ENCODE measurements at regions not wholly inside any gene's neighbourhood (a gene's known extent, or its start where the extent isn't known, plus 50 kb on each side); places are given as distances from the start of the nearest gene placed in this dataset.

DNA sequence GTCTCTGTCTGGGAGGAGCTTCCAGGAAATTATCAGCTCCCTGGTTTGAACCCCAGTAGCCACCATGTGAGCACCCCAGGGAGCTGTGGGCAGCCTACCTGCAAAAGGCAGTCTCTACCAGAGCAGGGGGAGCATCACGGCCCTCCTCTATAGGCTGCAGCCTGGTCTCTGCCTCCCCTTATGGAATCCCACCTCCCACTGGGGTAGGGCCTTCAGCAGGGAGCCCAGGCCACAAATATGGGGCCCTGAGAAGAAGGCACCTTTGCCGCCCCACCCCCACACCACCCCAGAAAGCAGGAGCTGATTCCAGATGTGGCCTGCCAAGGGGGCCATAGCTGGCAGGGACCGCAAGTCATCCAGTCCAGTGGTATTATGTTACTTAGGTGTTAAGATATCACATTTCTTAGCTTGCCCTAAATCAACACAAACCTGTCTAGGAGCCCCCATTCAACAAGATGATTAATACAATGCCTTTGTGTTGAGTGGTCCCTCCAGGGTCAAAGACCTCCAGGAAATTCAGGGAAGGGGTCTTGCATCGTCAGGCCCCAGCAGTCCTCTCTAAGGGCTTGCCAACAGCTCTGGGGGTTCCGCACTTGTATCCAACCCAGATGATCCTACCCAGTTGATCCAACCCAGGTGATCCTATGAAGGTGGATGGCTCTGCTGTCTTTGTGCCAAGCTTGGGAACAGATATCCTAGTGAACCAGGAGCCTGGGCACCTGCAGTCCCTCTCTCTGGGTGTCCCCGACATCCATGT, 114.9 kb downstream of the OAT start:
- Histone ChIP-seq H3K27me3 (ENCODE audit: control insufficient read depth, insufficient read depth, low read length) (no peaks in the 10 kb centered on the region), H3K36me3 (ENCODE audit: control insufficient read depth, insufficient read depth, low read length) (no peaks in the 10 kb centered on the region), H3K4me3 (ENCODE audit: low read depth, low read length) (no peak overlapping the region)
- TF ChIP-seq, protein P1, sequence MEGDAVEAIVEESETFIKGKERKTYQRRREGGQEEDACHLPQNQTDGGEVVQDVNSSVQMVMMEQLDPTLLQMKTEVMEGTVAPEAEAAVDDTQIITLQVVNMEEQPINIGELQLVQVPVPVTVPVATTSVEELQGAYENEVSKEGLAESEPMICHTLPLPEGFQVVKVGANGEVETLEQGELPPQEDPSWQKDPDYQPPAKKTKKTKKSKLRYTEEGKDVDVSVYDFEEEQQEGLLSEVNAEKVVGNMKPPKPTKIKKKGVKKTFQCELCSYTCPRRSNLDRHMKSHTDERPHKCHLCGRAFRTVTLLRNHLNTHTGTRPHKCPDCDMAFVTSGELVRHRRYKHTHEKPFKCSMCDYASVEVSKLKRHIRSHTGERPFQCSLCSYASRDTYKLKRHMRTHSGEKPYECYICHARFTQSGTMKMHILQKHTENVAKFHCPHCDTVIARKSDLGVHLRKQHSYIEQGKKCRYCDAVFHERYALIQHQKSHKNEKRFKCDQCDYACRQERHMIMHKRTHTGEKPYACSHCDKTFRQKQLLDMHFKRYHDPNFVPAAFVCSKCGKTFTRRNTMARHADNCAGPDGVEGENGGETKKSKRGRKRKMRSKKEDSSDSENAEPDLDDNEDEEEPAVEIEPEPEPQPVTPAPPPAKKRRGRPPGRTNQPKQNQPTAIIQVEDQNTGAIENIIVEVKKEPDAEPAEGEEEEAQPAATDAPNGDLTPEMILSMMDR (IDR thresholded peaks at IDR 0.05; ENCODE audit: insufficient read depth, low read length, poor library complexity, severe bottlenecking) = no peak
- DNase-seq (ENCODE audit: low read depth) = no peak

DNA sequence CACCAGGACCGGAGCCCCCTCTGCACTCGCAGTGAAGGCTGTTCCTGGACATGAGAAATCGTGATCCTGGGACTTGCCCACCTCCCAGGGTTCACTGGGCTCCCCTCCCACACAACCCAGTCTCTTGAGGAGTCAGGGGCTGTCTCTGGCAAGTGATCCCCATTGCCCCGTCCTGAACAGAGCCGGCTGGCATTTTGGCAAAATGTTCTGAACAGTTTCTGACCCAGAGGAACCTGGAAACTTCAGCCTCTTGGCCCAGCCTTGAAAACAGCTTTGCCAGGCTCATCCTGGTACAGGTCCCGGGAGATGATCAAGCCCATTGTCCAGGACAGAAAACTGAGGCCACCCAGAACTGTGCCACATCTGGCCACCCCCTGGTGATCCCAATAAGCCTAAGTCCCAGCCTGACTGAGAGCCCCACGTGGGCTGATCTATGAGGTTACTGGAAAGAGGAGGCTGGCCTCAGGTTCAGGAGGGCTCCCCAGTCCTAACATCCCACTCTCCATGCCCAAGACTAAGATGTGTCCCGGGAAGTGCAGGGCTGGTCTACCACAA, 115.7 kb downstream of the OAT start:
- TF ChIP-seq, protein P1 (IDR thresholded peaks at IDR 0.05; ENCODE audit: insufficient read depth, low read length, poor library complexity, severe bottlenecking) = no peak
- no peak overlapping the region for H3K4me3 ChIP-seq (ENCODE audit: low read depth, low read length)

DNA sequence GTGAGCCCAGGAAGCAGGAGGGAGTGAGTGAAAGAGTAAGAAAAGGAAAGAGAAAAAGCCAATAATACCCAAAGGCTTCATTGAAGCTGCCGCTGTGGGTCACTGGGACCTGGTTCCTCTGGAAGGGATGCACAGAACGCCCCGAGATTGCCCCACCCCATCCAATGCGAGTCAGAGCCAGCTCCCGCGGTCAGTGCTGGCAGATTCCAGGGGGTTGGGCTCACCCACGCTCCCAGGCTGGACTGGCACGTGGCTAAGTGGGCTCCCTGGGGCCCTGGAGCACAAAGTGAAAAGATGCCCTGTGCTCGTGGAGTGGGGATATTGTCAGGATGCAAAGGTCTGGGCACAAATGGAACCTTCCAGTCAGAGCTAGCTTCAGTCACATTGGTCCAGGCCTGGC, 117.0 kb downstream of the OAT start:
- DNase-seq (ENCODE audit: low read depth) = no peak
- TF ChIP-seq, protein P1 (IDR thresholded peaks at IDR 0.05; ENCODE audit: insufficient read depth, low read length, poor library complexity, severe bottlenecking) = no peak
- H3K27me3 ChIP-seq (ENCODE audit: control insufficient read depth, insufficient read depth, low read length) = no peaks in the 10 kb centered on the region
- H3K4me3 ChIP-seq (ENCODE audit: low read depth, low read length) = no peak overlapping the region
- H3K36me3 ChIP-seq (ENCODE audit: control insufficient read depth, insufficient read depth, low read length) = no peaks in the 10 kb centered on the region

More for the DNA sequence above, 115.7 kb downstream of the OAT start:
- H3K36me3 ChIP-seq (ENCODE audit: control insufficient read depth, insufficient read depth, low read length) = no peaks in the 10 kb centered on the region
- no peaks in the 10 kb centered on the region for H3K27me3 ChIP-seq (ENCODE audit: control insufficient read depth, insufficient read depth, low read length)
- DNase-seq (ENCODE audit: low read depth) = no peak

DNA sequence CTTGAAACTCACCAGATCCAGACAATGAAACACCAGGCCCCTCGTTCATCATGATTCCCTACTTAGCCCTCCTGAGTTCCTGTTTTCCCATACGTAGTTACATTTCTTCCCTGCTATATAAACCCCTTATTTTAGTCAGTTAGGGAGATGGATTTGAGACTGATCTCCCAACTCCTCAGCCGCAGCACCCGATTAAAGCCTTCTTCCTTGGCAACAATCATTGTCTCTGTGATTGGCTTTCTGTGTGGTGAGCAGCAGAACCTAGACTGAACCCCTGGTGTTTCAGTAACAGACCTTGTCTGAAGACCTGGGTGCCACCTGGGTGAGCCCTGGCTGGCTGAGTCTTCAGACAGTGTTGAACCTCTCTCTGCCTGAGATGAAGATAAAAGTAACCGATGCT, 118.0 kb downstream of the OAT start:
- Histone ChIP-seq H3K4me3 (ENCODE audit: low read depth, low read length) (no peak overlapping the region), H3K36me3 (ENCODE audit: control insufficient read depth, insufficient read depth, low read length) (no peaks in the 10 kb centered on the region), H3K27me3 (ENCODE audit: control insufficient read depth, insufficient read depth, low read length) (no peaks in the 10 kb centered on the region)
- no peak for DNase-seq (ENCODE audit: low read depth)
- TF ChIP-seq, protein P1 (IDR thresholded peaks at IDR 0.05; ENCODE audit: insufficient read depth, low read length, poor library complexity, severe bottlenecking) = no peak

DNA sequence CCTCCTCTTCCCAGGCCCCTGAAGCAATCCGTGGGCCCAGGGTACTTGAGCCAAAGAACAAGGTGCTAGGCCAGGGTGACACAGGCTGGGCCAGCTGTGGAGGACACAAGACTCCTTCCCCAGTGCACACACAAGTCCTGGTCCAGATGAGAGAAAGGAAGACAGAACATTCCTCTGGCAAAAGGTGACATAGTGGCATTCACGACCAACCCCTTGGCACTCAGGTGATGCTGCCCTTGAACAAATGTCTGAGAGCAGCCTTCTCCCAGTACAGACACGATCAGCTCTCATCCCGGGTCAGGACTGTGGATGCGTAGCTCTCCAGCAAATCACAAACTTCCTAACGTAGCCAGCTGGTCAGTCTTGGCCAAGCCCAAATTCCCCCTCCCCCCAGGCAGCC, 118.5 kb downstream of the OAT start:
- Histone ChIP-seq H3K4me3 (ENCODE audit: low read depth, low read length) (no peak overlapping the region), H3K36me3 (ENCODE audit: control insufficient read depth, insufficient read depth, low read length) (no peaks in the 10 kb centered on the region), H3K27me3 (ENCODE audit: control insufficient read depth, insufficient read depth, low read length) (no peaks in the 10 kb centered on the region)
- TF ChIP-seq, protein P1 (IDR thresholded peaks at IDR 0.05; ENCODE audit: insufficient read depth, low read length, poor library complexity, severe bottlenecking) = no peak
- DNase-seq (ENCODE audit: low read depth) = no peak

DNA sequence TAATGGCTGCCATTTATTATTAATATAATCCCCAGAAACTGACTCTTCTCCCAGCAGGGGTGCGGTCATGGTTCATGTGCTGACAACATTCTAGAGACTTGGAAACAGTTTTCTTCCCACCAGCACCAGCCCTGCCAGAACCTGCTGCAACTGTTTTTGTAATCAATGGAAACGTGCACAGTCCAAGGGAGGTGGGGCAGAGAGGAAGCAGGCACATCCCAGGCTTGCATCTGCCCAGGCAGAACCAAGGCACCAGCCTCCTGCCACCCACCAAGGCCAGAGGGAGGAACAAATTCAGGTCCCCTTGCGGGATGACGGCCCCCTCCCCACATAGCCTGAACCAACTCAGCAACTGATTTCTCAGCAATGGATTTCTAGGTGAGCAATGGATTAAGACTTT, 119.0 kb downstream of the OAT start:
- no peaks in the 10 kb centered on the region for H3K36me3 ChIP-seq (ENCODE audit: control insufficient read depth, insufficient read depth, low read length)
- H3K27me3 ChIP-seq (ENCODE audit: control insufficient read depth, insufficient read depth, low read length) = no peaks in the 10 kb centered on the region
- no peak for DNase-seq (ENCODE audit: low read depth)
- TF ChIP-seq, protein P1 (IDR thresholded peaks at IDR 0.05; ENCODE audit: insufficient read depth, low read length, poor library complexity, severe bottlenecking) = no peak
- H3K4me3 ChIP-seq (ENCODE audit: low read depth, low read length) = no peak overlapping the region

Data from kidney epithelial cell (primary cell).